ENCODE measurements at regions not wholly inside any gene's neighbourhood (a gene's known extent, or its start where the extent isn't known, plus 50 kb on each side); places are given as distances from the start of the nearest gene placed in this dataset.

DNA sequence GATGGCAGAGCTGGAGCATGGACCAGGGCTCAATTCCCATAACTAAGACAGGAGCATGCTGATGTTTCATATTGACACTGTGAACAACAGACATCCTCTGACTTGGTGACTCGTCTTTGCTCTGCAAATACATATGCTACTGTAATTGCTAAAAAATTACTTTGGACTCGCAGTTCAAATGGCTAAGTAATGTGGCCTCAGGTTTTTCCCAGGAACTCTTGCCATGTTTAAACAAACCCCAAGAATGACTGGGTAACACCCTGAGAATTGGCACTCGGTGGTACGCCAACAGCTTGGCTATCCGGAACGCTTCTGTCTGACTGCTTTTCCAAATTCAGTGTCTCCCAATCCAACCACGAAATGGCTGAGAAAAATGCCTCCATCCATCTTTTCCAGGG, 456.7 kb upstream of the THBS1 start:
- H2AFZ ChIP-seq (ENCODE audit: low read depth, low read length, severe bottlenecking) = no peak overlapping the region
- no peaks in the 10 kb centered on the region for H3K27me3 ChIP-seq (ENCODE audit: low read length)
- H3K9me2 ChIP-seq (replicated peaks; ENCODE audit: insufficient read depth, low read length) = no peaks in the 10 kb centered on the region
- no peaks in the 10 kb centered on the region for H3F3A ChIP-seq (ENCODE audit: insufficient read depth)
- no peak overlapping the region for H3K4me2 ChIP-seq (ENCODE audit: low read depth, low read length, poor library complexity, severe bottlenecking)
- H3K9me3 ChIP-seq (ENCODE audit: insufficient read depth, low read length) = no peaks in the 10 kb centered on the region
- H3K79me2 ChIP-seq (ENCODE audit: insufficient read depth, low read length) = no peaks in the 10 kb centered on the region
- no peak overlapping the region for H3K4me3 ChIP-seq (ENCODE audit: insufficient read depth, low read length, poor library complexity, severe bottlenecking)
- no peak overlapping the region for H3K27ac ChIP-seq (ENCODE audit: low read depth, low read length)
- TF ChIP-seq CTCF (IDR thresholded peaks at IDR 0.05; ENCODE audit: insufficient read depth, low read length, poor library complexity, severe bottlenecking) (no peak), EZH2phosphoT487 (conservative IDR thresholded peaks at IDR 0.05; ENCODE audit: low read length) (no peak)
- H3K9ac ChIP-seq (ENCODE audit: low read length) = no peak overlapping the region
- H3K36me3 ChIP-seq (ENCODE audit: low read length) = no peaks in the 10 kb centered on the region
- no peaks in the 10 kb centered on the region for H4K20me1 ChIP-seq (ENCODE audit: low read depth, low read length)

GRCh38 chr15:39124553-39125171, 456.2 kb upstream of the THBS1 start:
- Histone ChIP-seq H3K27me3 (ENCODE audit: low read length) (no peaks in the 10 kb centered on the region), H3K9me2 (replicated peaks; ENCODE audit: insufficient read depth, low read length) (no peaks in the 10 kb centered on the region), H3K36me3 (ENCODE audit: low read length) (no peaks in the 10 kb centered on the region), H3F3A (ENCODE audit: insufficient read depth) (no peaks in the 10 kb centered on the region), H3K9ac (ENCODE audit: low read length) (no peak overlapping the region), H4K20me1 (ENCODE audit: low read depth, low read length) (no peaks in the 10 kb centered on the region), H3K79me2 (ENCODE audit: insufficient read depth, low read length) (no peaks in the 10 kb centered on the region), H3K4me2 (ENCODE audit: low read depth, low read length, poor library complexity, severe bottlenecking) (no peak overlapping the region), H3K27ac (ENCODE audit: low read depth, low read length) (no peak overlapping the region), H3K4me3 (ENCODE audit: insufficient read depth, low read length, poor library complexity, severe bottlenecking) (no peak overlapping the region), H3K9me3 (ENCODE audit: insufficient read depth, low read length) (no peaks in the 10 kb centered on the region), H2AFZ (ENCODE audit: low read depth, low read length, severe bottlenecking) (no peak overlapping the region)
- no peak for TF ChIP-seq EZH2phosphoT487 (conservative IDR thresholded peaks at IDR 0.05; ENCODE audit: low read length)
- TF ChIP-seq CTCF (IDR thresholded peaks at IDR 0.05; ENCODE audit: insufficient read depth, low read length, poor library complexity, severe bottlenecking) = no peak

GRCh38 chr15:39125226-39125625, 455.7 kb upstream of the THBS1 start:
- no peaks in the 10 kb centered on the region for H3F3A ChIP-seq (ENCODE audit: insufficient read depth)
- H4K20me1 ChIP-seq (ENCODE audit: low read depth, low read length) = no peaks in the 10 kb centered on the region
- no peak overlapping the region for H3K27ac ChIP-seq (ENCODE audit: low read depth, low read length)
- no peak overlapping the region for H3K4me3 ChIP-seq (ENCODE audit: insufficient read depth, low read length, poor library complexity, severe bottlenecking)
- H3K9ac ChIP-seq (ENCODE audit: low read length) = no peak overlapping the region
- H2AFZ ChIP-seq (ENCODE audit: low read depth, low read length, severe bottlenecking) = no peak overlapping the region
- H3K9me3 ChIP-seq (ENCODE audit: insufficient read depth, low read length) = no peaks in the 10 kb centered on the region
- no peaks in the 10 kb centered on the region for H3K27me3 ChIP-seq (ENCODE audit: low read length)
- no peak overlapping the region for H3K4me2 ChIP-seq (ENCODE audit: low read depth, low read length, poor library complexity, severe bottlenecking)
- H3K36me3 ChIP-seq (ENCODE audit: low read length) = no peaks in the 10 kb centered on the region
- TF ChIP-seq CTCF (IDR thresholded peaks at IDR 0.05; ENCODE audit: insufficient read depth, low read length, poor library complexity, severe bottlenecking) (no peak), EZH2phosphoT487 (conservative IDR thresholded peaks at IDR 0.05; ENCODE audit: low read length) (no peak)
- no peaks in the 10 kb centered on the region for H3K9me2 ChIP-seq (replicated peaks; ENCODE audit: insufficient read depth, low read length)
- H3K79me2 ChIP-seq (ENCODE audit: insufficient read depth, low read length) = no peaks in the 10 kb centered on the region

Measured in SU-DHL-6 (cell line).